ENCODE measurements at regions not wholly inside any gene's neighbourhood (a gene's known extent, or its start where the extent isn't known, plus 50 kb on each side); places are given as distances from the start of the nearest gene placed in this dataset.

DNA sequence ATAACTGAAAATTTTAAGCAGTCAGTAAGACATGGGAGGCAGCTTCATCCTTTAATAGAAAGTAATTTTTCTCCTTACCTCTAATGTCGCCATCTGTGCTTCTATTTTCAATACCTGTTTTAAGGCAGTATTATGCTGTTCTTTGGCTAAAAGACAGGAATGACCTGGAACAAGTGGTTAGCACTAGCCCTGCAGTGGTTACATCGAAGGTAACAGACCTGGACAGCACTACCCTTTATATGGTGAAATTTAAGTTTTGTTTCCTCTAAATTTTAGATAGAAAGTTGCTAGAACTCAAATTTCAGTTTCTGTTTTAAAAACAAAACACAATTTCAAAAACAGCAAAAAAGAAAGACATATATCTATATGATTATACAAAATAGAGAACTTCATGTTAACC, 534.1 kb upstream of the CDH6 start:
- no peak for TF ChIP-seq POLR2A (IDR thresholded peaks at IDR 0.05)
- no peak for TF ChIP-seq CTCF (IDR thresholded peaks at IDR 0.05)

Measured in body of pancreas (tissue), 4 donors.